ENCODE measurements at regions not wholly inside any gene's neighbourhood (a gene's known extent, or its start where the extent isn't known, plus 50 kb on each side); places are given as distances from the start of the nearest gene placed in this dataset.

DNA sequence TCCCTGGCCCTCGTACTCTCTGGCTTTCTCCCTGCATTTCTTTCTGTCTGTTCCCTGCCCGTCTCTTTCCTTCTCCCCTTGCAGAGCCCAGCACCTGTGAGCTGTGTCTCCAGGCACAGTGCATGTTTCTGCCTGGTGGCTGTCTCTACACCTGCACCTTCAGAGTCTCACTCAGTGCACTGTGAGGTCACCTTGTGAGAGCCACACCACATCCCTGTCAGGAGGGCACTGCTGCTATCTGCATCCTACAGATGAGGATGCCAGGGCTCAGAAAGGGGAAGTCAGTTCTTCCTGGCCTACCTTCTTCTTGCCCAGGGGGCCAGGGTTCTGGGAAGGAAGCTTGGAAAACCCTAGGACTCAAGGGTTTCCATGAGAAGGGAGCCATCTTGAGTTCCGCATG is 69.7 kb upstream of the NEURL1B start:
- no peak for TF ChIP-seq POLR2A (IDR thresholded peaks at IDR 0.05)
- TF ChIP-seq, protein P1, sequence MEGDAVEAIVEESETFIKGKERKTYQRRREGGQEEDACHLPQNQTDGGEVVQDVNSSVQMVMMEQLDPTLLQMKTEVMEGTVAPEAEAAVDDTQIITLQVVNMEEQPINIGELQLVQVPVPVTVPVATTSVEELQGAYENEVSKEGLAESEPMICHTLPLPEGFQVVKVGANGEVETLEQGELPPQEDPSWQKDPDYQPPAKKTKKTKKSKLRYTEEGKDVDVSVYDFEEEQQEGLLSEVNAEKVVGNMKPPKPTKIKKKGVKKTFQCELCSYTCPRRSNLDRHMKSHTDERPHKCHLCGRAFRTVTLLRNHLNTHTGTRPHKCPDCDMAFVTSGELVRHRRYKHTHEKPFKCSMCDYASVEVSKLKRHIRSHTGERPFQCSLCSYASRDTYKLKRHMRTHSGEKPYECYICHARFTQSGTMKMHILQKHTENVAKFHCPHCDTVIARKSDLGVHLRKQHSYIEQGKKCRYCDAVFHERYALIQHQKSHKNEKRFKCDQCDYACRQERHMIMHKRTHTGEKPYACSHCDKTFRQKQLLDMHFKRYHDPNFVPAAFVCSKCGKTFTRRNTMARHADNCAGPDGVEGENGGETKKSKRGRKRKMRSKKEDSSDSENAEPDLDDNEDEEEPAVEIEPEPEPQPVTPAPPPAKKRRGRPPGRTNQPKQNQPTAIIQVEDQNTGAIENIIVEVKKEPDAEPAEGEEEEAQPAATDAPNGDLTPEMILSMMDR (IDR thresholded peaks at IDR 0.05): no peak

All from esophagus squamous epithelium (tissue), 4 donors.